Ovary (tissue), 7 donors: ENCODE measurements at regions not wholly inside any gene's neighbourhood (a gene's known extent, or its start where the extent isn't known, plus 50 kb on each side); places are given as distances from the start of the nearest gene placed in this dataset.

Experiments
- DNase-seq, 5 donors: peaks; one replicate each; pipeline ENCODE4 v3.0.0-alpha.2; 2019 to 2020
- H3K27ac ChIP-seq, 2 donors: fragments of 200-600 bp; one replicate each; pipeline versions ENCODE4 v1.5.1 to v1.8.0; 2019 to 2022
- H3K27me3 ChIP-seq: fragments of 200-600 bp; one replicate; pipeline ENCODE4 v1.8.0; 2022
- H3K36me3 ChIP-seq: fragments of 200-600 bp; sonication (generic); one replicate; pipeline ENCODE4 v1.5.1; 2019
- H3K4me1 ChIP-seq: one replicate; pipeline ENCODE4 v1.8.1; 2013; ENCODE audit warnings: mild to moderate bottlenecking, moderate library complexity; ENCODE audit not compliant: insufficient read depth
- H3K4me3 ChIP-seq: fragments of 200-600 bp; sonication (generic); one replicate; pipeline ENCODE4 v1.5.1; 2017
- H3K9me3 ChIP-seq, 2 donors: fragments of 200-600 bp in 1 of 2; sonication (generic) in 1 of 2; one replicate each; pipeline versions ENCODE4 v1.5.1 to v1.8.1; 2013 to 2019; ENCODE audit warnings: mild to moderate bottlenecking in 1 of 2, moderate library complexity in 1 of 2
- EP300 ChIP-seq: sonication (generic); formaldehyde crosslinking; IDR thresholded peaks from one replicate; pipeline ENCODE4 v1.6.1; 2017; ENCODE audit warnings: antibody characterized with exemption
- POLR2A ChIP-seq: fragments of 450-650 bp; IDR thresholded peaks from one replicate; pipeline ENCODE4 v1.6.1; 2017; ENCODE audit warnings: antibody characterized with exemption, mild to moderate bottlenecking, moderate library complexity
- WGBS, 3 donors: extraction: QIAGEN DNeasy Blood & Tissue Kit in 1 of 3; methylation state at CpG; one replicate each; pipeline versions ENCODE4 v1.1.5 to v1.1.7; 2013 to 2017; 5-methylcytosine and 5-hydroxymethylcytosine counted together
- intact Hi-C, 4 donors: fragments of 100-400 bp; cut with DNase I; formaldehyde crosslinking; loops; one replicate each; pipeline versions ENCODE4 v1.11.0 to v1.15.1; 2022 to 2023
- TF ChIP-seq, protein P1 (sequence below), 3 donors: fragments of 450-650 bp in 2 of 3; fragments of 200-600 bp in 1 of 3; IDR thresholded peaks; one replicate each; pipeline versions ENCODE4 v1.5.1 to v1.8.0; 2016 to 2022; ENCODE audit warnings: antibody characterized with exemption in 3 of 3, mild to moderate bottlenecking in 1 of 3
- donor health status: DM: no; HTN: no; CAD: no; lungs with moderate emphysema.
- donor health status: DM: no; HTN: no; CAD: no.
- donor health status: Bipolar disorder and iron deficiency.
- donor health status: DM: no; HTN: no; CAD: no.
- donor health status: DM: yes; HTN: yes; CAD: no.

DNA sequence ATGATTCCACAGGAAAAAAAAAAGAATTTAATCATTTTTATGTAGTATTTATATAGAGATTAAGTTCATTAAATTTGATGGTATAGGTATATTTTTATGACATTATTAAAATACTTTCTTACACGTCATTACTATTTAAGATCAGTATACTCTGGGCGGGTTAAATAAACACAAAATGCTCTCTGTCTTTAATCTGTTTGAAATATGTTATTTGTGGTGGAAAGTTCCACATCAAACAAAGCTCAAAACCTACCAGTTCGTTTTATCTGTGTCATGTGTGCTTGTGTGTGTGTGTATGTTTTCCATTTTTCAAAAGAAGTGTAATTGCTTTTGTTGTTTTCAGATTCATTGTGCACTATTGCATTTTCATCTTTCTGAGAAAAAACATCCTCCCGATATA is 488.5 kb downstream of the ANKRD7 start:
- intact Hi-C loops: no loop called here
- Histone ChIP-seq H3K27ac (no peak overlapping the region), H3K27me3 (no peaks in the 10 kb centered on the region), H3K36me3 (no peaks in the 10 kb centered on the region), H3K9me3 (no peaks in the 10 kb centered on the region), H3K4me1 (no peaks in the 10 kb centered on the region), H3K4me3 (no peak overlapping the region)
- TF ChIP-seq EP300 (no peak), POLR2A (no peak)
- TF ChIP-seq, protein P1, sequence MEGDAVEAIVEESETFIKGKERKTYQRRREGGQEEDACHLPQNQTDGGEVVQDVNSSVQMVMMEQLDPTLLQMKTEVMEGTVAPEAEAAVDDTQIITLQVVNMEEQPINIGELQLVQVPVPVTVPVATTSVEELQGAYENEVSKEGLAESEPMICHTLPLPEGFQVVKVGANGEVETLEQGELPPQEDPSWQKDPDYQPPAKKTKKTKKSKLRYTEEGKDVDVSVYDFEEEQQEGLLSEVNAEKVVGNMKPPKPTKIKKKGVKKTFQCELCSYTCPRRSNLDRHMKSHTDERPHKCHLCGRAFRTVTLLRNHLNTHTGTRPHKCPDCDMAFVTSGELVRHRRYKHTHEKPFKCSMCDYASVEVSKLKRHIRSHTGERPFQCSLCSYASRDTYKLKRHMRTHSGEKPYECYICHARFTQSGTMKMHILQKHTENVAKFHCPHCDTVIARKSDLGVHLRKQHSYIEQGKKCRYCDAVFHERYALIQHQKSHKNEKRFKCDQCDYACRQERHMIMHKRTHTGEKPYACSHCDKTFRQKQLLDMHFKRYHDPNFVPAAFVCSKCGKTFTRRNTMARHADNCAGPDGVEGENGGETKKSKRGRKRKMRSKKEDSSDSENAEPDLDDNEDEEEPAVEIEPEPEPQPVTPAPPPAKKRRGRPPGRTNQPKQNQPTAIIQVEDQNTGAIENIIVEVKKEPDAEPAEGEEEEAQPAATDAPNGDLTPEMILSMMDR (IDR thresholded peaks at IDR 0.05): no peak
- no peak for DNase-seq
- WGBS, 3 donors: 49 to 68% (median 53%) methylated on average over 4 of the region's 4 CpGs

DNA sequence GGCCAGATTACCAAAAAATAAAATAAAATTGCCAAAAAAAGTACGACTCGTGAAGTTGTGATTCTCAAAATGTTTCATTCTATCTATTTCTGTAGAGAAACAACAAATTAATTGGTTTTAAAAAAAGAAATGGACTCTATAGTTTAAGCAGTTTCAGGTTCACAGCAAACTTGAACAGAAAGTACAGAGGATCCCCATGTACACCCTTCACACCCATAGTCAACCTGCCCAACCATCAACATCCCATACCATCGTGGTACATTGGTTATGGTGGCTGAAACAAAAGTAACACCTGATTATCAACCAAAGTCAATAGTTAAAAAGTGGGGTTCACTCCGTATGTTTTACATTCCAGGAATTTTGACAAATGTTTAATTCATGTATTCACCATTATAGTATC is 496.1 kb downstream of the ANKRD7 start:
- WGBS, 3 donors: 60 to 71% (median 68%) methylated on average over 4 of the region's 4 CpGs
- Histone ChIP-seq H3K9me3 (no peaks in the 10 kb centered on the region), H3K4me1 (no peaks in the 10 kb centered on the region), H3K36me3 (no peaks in the 10 kb centered on the region), H3K27ac (no peak overlapping the region), H3K4me3 (no peak overlapping the region), H3K27me3 (no peaks in the 10 kb centered on the region)
- intact Hi-C loops: no loop called here
- no peak for TF ChIP-seq POLR2A
- no peak for DNase-seq

DNA sequence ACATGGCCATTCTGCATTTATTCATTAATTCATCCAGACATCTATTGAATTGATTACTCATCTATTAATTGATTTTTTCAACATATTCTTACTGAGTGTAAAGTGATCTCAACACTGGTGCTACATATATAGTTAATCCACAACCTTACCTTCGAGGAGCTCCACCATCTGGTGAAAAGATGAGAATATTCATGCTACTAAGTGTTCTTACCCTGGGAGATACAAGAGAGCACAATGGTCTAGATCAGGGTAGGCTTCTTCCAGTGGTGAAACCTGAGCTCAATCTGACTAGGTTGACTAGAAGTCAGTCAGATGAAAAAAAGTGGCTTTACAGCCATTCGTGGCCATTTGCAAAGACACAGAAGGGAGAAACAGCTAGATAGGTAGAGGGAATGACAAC is 507.4 kb downstream of the ANKRD7 start:
- Histone ChIP-seq H3K9me3 (no peaks in the 10 kb centered on the region), H3K4me3 (no peak overlapping the region), H3K4me1 (no peaks in the 10 kb centered on the region), H3K27me3 (no peaks in the 10 kb centered on the region), H3K27ac (no peak overlapping the region), H3K36me3 (no peaks in the 10 kb centered on the region)
- no peak for TF ChIP-seq POLR2A
- TF ChIP-seq, protein P1 (IDR thresholded peaks at IDR 0.05): no peak
- no peak for TF ChIP-seq EP300
- intact Hi-C loops: no loop called here
- WGBS, 3 donors: 38 to 55% (median 54%) methylated on average over 2 of the region's 2 CpGs
- DNase-seq: no peak

DNA sequence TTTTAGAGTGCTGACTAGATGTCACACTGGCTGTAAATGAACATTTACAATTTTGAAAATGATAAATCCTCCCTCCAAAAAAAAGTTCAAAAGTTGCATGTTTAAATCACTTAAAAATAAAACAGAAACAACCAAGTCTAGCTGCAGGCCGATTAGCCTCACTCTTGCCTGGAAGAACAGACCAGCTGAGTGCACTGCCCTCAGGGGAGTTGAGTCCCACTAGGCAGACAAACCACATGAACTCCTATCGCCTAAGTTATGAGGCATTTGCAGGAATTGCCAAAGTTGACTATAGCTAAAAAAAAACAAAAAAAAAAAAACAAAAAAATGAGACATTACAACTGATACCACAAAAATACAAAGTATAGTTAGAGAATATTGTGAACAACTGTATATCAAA is 510.0 kb downstream of the ANKRD7 start:
- Histone ChIP-seq H3K4me1 (no peaks in the 10 kb centered on the region), H3K4me3 (no peak overlapping the region), H3K27ac (no peak overlapping the region), H3K36me3 (no peaks in the 10 kb centered on the region), H3K27me3 (no peaks in the 10 kb centered on the region), H3K9me3 (no peaks in the 10 kb centered on the region)
- DNase-seq: no peak
- 33 to 48% (median 37%) methylated on average over 2 of the region's 2 CpGs for WGBS, 3 donors
- intact Hi-C loops: no loop called here
- TF ChIP-seq, protein P1 (IDR thresholded peaks at IDR 0.05): no peak
- TF ChIP-seq EP300: no peak

DNA sequence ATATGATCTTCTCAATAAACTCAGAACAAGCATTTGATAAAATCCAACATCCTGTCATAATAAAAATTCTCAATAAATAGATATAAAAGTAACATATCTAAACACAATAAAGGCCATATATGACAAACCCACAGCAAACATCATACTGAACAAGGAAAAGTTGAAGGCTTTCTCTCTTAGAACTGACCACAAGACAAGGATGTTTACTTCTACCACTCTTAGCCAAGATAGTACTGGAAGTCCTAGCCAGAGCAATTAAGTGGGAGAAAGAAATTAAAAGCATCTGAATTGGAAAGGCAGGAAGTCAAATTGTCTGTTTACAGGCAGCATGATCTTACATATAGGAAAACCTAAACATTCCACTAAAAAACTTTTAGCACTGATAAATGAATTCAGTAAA is 510.9 kb downstream of the ANKRD7 start:
- intact Hi-C loops: loop anchor here in 1 of 4 donors (5.0 kb wide), 1 partner anchor 1053 kb away; no protein-coding TSS in a partner anchor
- H3K36me3 ChIP-seq: no peaks in the 10 kb centered on the region
- no peaks in the 10 kb centered on the region for H3K9me3 ChIP-seq
- H3K27ac ChIP-seq: no peak overlapping the region
- DNase-seq: no peak
- no peaks in the 10 kb centered on the region for H3K27me3 ChIP-seq
- H3K4me3 ChIP-seq: no peak overlapping the region
- TF ChIP-seq POLR2A: no peak
- no peak for TF ChIP-seq EP300
- TF ChIP-seq, protein P1 (IDR thresholded peaks at IDR 0.05): no peak
- H3K4me1 ChIP-seq: no peaks in the 10 kb centered on the region
